ENCODE measurements at regions not wholly inside any gene's neighbourhood (a gene's known extent, or its start where the extent isn't known, plus 50 kb on each side); places are given as distances from the start of the nearest gene placed in this dataset.

GRCh38 chr17:55576237-55576995 is 65.2 kb upstream of the SMIM36 start:
- TF ChIP-seq CTCF (IDR thresholded peaks at IDR 0.05; ENCODE audit: low read depth, low read length, missing input control) (no peak), HNF4G (IDR thresholded peaks at IDR 0.05) (no peak), REST (IDR thresholded peaks at IDR 0.05) (no peak), JUND (IDR thresholded peaks at IDR 0.05) (peak in 1 of 2 donors; percentile 13)
- no peak for DNase-seq (ENCODE audit: low spot score)
- no peak overlapping the region for H3K4me3 ChIP-seq (ENCODE audit: low read depth in 1 of 3, low read length in 3 of 3)
- no peaks in the 10 kb centered on the region for H3K9me3 ChIP-seq (ENCODE audit: control insufficient read depth in 4 of 4, low read length in 3 of 4)
- peak overlapping the region; percentile 43 to 68 for H3K27ac ChIP-seq (ENCODE audit: low read depth in 1 of 2, low read length in 2 of 2)
- no peaks in the 10 kb centered on the region for H3K36me3 ChIP-seq (ENCODE audit: control insufficient read depth in 4 of 4, insufficient read depth in 3 of 4, low read depth in 1 of 4, low read length in 3 of 4)
- peak overlapping the region in 1 of 2 donors; percentile 42 for H3K9ac ChIP-seq (ENCODE audit: low read depth in 1 of 2, low read length in 2 of 2)
- WGBS = 78% methylated on average over 8 of the region's 8 CpGs
- H3K27me3 ChIP-seq (ENCODE audit: control insufficient read depth in 4 of 4, insufficient read depth in 4 of 4, low read length in 3 of 4) = no peaks in the 10 kb centered on the region
- H3K4me1 ChIP-seq (ENCODE audit: control insufficient read depth in 4 of 4, insufficient read depth in 4 of 4, low read length in 3 of 4) = peaks cover 3 to 10% (median 4%) of the 10 kb centered on the region in 4 donors

GRCh38 chr17:55575058-55575636 is 63.9 kb upstream of the SMIM36 start:
- no peak overlapping the region for H3K9ac ChIP-seq (ENCODE audit: low read depth in 1 of 2, low read length in 2 of 2)
- WGBS = 64% methylated on average over 4 of the region's 4 CpGs
- DNase-seq (ENCODE audit: low spot score) = no peak
- H3K27me3 ChIP-seq (ENCODE audit: control insufficient read depth in 4 of 4, insufficient read depth in 4 of 4, low read length in 3 of 4) = no peaks in the 10 kb centered on the region
- H3K9me3 ChIP-seq (ENCODE audit: control insufficient read depth in 4 of 4, low read length in 3 of 4) = no peaks in the 10 kb centered on the region
- H3K27ac ChIP-seq (ENCODE audit: low read depth in 1 of 2, low read length in 2 of 2) = no peak overlapping the region
- peaks cover 3 to 10% (median 4%) of the 10 kb centered on the region in 4 donors for H3K4me1 ChIP-seq (ENCODE audit: control insufficient read depth in 4 of 4, insufficient read depth in 4 of 4, low read length in 3 of 4)
- no peak overlapping the region for H3K4me3 ChIP-seq (ENCODE audit: low read depth in 1 of 3, low read length in 3 of 3)
- H3K36me3 ChIP-seq (ENCODE audit: control insufficient read depth in 4 of 4, insufficient read depth in 3 of 4, low read depth in 1 of 4, low read length in 3 of 4) = no peaks in the 10 kb centered on the region
- TF ChIP-seq RXRA (IDR thresholded peaks at IDR 0.05) (peak in 1 of 2 donors; percentile 53), JUND (IDR thresholded peaks at IDR 0.05) (no peak), FOXA1 (IDR thresholded peaks at IDR 0.05) (no peak), NR2F2 (IDR thresholded peaks at IDR 0.05) (no peak), GABPA (IDR thresholded peaks at IDR 0.05 in 1 of 2, conservative IDR thresholded peaks at IDR 0.05 in 1 of 2) (no peak), ATF3 (IDR thresholded peaks at IDR 0.05) (no peak), HNF4G (IDR thresholded peaks at IDR 0.05) (no peak), CTCF (IDR thresholded peaks at IDR 0.05; ENCODE audit: low read depth, low read length, missing input control) (no peak), SP1 (IDR thresholded peaks at IDR 0.05) (no peak), ZBTB33 (IDR thresholded peaks at IDR 0.05) (peak; percentile 42), YY1 (IDR thresholded peaks at IDR 0.05) (peak; percentile 51), RAD21 (IDR thresholded peaks at IDR 0.05) (no peak), REST (IDR thresholded peaks at IDR 0.05) (no peak), MAX (IDR thresholded peaks at IDR 0.05) (no peak), TAF1 (conservative IDR thresholded peaks at IDR 0.05) (no peak), HNF4A (conservative IDR thresholded peaks at IDR 0.05) (peak; percentile 54 to 65)

Data from liver (tissue), 8 donors.